Thyroid gland (tissue), 4 donors: ENCODE measurements at regions not wholly inside any gene's neighbourhood (a gene's known extent, or its start where the extent isn't known, plus 50 kb on each side); places are given as distances from the start of the nearest gene placed in this dataset.

Source experiments
- DNase-seq, 2 donors: peaks; one replicate each; pipeline ENCODE4 v3.0.0-alpha.2; 2019
- H3K27ac ChIP-seq, 3 donors: fragments of 200-600 bp; sonication (generic); 1 replicate in 2 of 3; 2 replicates in 1 of 3; pipeline ENCODE4 v1.5.1; 2016 to 2019; ENCODE audit warnings: mild to moderate bottlenecking in 1 of 3, moderate library complexity in 1 of 3
- H3K27me3 ChIP-seq: fragments of 200-600 bp; sonication (generic); one replicate; pipeline ENCODE4 v1.5.1; 2019
- H3K36me3 ChIP-seq, 2 donors: fragments of 200-600 bp; sonication (generic); one replicate each; pipeline ENCODE4 v1.5.1; 2016 to 2019
- H3K4me1 ChIP-seq, 2 donors: fragments of 200-600 bp; sonication (generic); one replicate each; pipeline ENCODE4 v1.5.1; 2017 to 2019
- H3K4me3 ChIP-seq, 3 donors: fragments of 200-600 bp; sonication (generic); replicated peaks in 1 of 3; 1 replicate in 2 of 3; 2 replicates in 1 of 3; pipeline ENCODE4 v1.5.1; 2016; ENCODE audit warnings: mild to moderate bottlenecking in 1 of 3
- H3K9me3 ChIP-seq: fragments of 200-600 bp; sonication (generic); one replicate; pipeline ENCODE4 v1.5.1; 2017
- POLR2A ChIP-seq, 2 donors: fragments of 450-650 bp; IDR thresholded peaks; one replicate each; pipeline ENCODE4 v1.6.1; 2017; ENCODE audit warnings: antibody characterized with exemption in 2 of 2, mild to moderate bottlenecking in 2 of 2, moderate library complexity in 1 of 2
- WGBS, 2 donors: methylation state at CpG; one replicate each; pipeline ENCODE4 v1.1.5; 2017; 5-methylcytosine and 5-hydroxymethylcytosine counted together
- intact Hi-C: fragments of 100-400 bp; cut with DNase I; formaldehyde crosslinking; loops from one replicate; pipeline ENCODE4 v1.15.1; 2023
- TF ChIP-seq, protein P1 (sequence below), 6 experiments: fragments of 200-600 bp in 3 of 6; fragments of 450-650 bp in 3 of 6; sonication (generic) in 3 of 6; IDR thresholded peaks; one replicate each; pipeline ENCODE4 v1.5.1; 2016 to 2019; ENCODE audit warnings: antibody characterized with exemption in 6 of 6, mild to moderate bottlenecking in 2 of 6, inconsistent platforms in 1 of 6, moderate library complexity in 1 of 6

DNA sequence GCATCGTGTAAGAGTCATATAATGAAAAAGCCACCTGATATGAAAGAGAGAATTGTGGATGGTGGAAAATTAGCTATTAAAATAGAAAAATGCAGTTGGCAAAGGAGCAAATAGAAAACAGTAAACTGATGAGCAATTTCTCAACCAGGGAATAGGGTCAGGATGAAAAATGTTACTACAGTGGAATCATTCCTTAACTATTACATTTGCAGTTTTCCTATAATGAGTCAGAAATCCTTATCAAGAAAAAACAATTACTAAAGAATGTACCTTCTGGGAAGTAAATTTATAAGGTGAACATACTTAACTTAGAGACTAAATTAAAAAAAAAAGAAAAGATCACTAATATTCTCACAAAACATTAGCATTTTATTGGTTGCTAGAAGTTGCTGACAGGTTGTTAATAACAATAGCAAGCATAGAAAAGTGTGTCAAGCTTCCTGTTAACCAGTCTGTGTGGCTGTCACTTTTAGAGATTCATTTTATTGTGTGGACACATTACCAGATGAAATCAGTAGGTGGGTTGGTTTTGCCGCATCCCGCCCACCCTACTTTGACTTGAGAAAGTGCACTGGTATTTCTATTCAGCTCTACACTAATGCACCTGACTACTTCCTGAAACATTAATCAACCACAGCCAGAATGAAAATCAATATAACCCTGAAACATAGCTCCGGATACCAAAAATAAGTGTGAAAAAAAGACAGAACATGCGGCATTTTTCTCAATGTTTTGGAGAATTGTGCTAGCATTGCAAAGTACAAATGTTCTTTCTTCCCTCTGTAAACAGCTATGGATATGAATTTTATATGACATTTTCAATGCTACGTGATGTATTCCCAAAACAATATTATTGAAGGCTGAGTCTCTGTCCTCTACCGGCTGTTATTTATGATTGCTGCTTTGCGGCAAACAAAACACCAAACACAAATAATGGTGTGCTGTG lies 576.7 kb downstream of the SLC16A7 start:
- 65 to 68% methylated on average over 8 of the region's 8 CpGs for WGBS, 2 donors

DNA sequence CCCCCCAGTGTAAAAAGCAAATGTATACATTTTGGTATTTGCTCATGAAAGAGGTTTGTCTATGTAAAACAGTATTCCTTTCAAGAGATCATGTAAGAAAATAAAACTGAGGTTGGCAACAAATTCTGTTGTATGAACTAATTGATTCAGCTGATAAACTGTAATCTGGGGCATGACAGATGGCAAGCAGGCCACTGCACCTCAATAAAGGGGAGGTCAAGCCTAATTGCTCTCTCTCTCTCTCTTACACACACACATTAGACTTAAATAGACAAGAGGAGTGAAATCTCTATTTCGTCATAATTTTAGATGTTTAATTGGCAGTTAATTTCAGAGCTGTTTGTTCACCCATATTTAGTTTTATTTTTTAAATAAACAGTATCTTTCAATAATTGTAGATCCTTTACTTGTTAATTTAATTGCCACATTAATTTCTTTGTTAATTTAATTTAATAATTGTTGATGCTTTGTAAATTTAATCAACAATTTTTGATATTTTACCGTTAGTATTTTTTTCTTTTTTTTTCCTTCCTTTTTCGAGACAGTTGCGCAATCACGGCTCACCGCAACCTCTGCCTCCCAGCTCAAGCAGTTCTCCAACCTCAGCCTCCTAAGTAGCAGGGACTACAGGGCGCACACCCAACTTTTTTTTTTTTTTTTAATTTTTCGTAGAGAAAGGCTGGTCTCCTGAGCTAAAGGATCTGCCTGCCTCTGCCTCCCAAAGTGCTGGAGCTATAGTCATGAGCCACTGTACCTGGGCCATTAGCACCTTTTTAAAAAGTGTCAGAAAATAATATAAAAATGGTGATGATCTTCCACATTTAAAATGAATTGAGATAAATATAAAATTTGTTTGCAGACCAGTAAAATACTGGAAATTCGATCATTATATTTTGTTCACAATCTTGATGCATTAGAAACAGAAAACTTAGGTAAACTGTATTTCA lies 577.7 kb downstream of the SLC16A7 start:
- intact Hi-C loops = no loop called here
- no peaks in the 10 kb centered on the region for H3K27me3 ChIP-seq
- WGBS, 2 donors = 87 to 93% methylated on average over 9 of the region's 9 CpGs

More for the DNA sequence above, 576.7 kb downstream of the SLC16A7 start:
- Histone ChIP-seq H3K9me3 (no peaks in the 10 kb centered on the region), H3K36me3 (no peaks in the 10 kb centered on the region), H3K27ac (no peak overlapping the region), H3K4me3 (no peak overlapping the region), H3K4me1 (no peaks in the 10 kb centered on the region), H3K27me3 (no peaks in the 10 kb centered on the region)
- intact Hi-C loops = no loop called here
- no peak for TF ChIP-seq POLR2A (IDR thresholded peaks at IDR 0.05)
- TF ChIP-seq, protein P1, sequence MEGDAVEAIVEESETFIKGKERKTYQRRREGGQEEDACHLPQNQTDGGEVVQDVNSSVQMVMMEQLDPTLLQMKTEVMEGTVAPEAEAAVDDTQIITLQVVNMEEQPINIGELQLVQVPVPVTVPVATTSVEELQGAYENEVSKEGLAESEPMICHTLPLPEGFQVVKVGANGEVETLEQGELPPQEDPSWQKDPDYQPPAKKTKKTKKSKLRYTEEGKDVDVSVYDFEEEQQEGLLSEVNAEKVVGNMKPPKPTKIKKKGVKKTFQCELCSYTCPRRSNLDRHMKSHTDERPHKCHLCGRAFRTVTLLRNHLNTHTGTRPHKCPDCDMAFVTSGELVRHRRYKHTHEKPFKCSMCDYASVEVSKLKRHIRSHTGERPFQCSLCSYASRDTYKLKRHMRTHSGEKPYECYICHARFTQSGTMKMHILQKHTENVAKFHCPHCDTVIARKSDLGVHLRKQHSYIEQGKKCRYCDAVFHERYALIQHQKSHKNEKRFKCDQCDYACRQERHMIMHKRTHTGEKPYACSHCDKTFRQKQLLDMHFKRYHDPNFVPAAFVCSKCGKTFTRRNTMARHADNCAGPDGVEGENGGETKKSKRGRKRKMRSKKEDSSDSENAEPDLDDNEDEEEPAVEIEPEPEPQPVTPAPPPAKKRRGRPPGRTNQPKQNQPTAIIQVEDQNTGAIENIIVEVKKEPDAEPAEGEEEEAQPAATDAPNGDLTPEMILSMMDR (IDR thresholded peaks at IDR 0.05) = no peak
- DNase-seq = no peak

DNA sequence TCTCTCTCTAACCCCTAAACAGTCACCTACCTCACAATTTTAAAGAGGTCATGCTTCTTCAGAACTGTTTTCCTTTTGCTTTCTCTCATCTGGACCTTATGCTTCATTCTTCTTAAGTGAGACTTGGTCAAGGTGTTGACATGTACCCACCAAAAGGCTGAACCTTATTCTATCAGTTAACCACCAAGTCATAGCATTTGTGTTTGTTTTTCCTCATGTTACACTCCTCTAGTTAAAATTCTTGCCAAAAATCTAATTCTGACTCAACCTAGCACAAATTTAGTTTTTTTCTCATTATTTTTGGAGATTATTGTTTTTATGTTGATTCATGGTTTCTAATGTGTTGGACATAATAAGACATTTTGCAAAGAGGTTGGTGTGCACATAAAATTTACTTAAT lies 578.6 kb downstream of the SLC16A7 start:
- TF ChIP-seq, protein P1 (IDR thresholded peaks at IDR 0.05) = no peak
- no peak for TF ChIP-seq POLR2A (IDR thresholded peaks at IDR 0.05)
- Histone ChIP-seq H3K9me3 (no peaks in the 10 kb centered on the region), H3K4me3 (no peak overlapping the region), H3K36me3 (no peaks in the 10 kb centered on the region), H3K27ac (no peak overlapping the region), H3K4me1 (no peaks in the 10 kb centered on the region), H3K27me3 (no peaks in the 10 kb centered on the region)
- no peak for DNase-seq
- intact Hi-C loops = no loop called here

More for the DNA sequence above, 577.7 kb downstream of the SLC16A7 start:
- no peak for DNase-seq
- no peak for TF ChIP-seq POLR2A (IDR thresholded peaks at IDR 0.05)
- TF ChIP-seq, protein P1 (IDR thresholded peaks at IDR 0.05) = no peak
- Histone ChIP-seq H3K9me3 (no peaks in the 10 kb centered on the region), H3K4me3 (no peak overlapping the region), H3K36me3 (no peaks in the 10 kb centered on the region), H3K4me1 (no peaks in the 10 kb centered on the region), H3K27ac (no peak overlapping the region)

DNA sequence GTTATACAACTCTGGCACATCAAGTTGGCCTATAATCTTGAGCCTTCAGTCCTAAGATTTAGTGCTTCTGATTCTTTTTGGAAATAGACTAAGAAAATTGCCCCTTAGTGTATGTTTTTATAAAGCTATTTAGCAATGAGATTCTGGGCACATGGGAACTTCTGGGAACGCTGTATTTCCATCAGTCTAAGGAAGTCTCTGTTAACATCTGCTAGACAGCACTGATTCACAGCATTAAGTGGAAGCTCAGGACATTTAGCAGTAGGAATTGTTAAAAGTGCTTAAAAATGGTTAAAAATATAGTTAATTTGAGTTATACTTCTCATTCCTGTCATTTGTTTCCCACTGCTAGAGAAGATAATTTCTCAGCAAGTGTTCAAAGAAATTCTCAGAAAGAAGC lies 579.1 kb downstream of the SLC16A7 start:
- no peaks in the 10 kb centered on the region for H3K36me3 ChIP-seq
- no peaks in the 10 kb centered on the region for H3K9me3 ChIP-seq
- TF ChIP-seq POLR2A (IDR thresholded peaks at IDR 0.05) = no peak
- TF ChIP-seq, protein P1 (IDR thresholded peaks at IDR 0.05) = no peak
- intact Hi-C loops = no loop called here
- no peak overlapping the region for H3K27ac ChIP-seq
- no peaks in the 10 kb centered on the region for H3K4me1 ChIP-seq
- H3K27me3 ChIP-seq = no peaks in the 10 kb centered on the region
- no peak for DNase-seq
- 0% methylated on average over 1 of the region's 1 CpG for WGBS, 2 donors
- no peak overlapping the region for H3K4me3 ChIP-seq
